ENCODE measurements at regions not wholly inside any gene's neighbourhood (a gene's known extent, or its start where the extent isn't known, plus 50 kb on each side); places are given as distances from the start of the nearest gene placed in this dataset.
"Not testable (repeated sequence)": the region's sequence is repeated elsewhere in the genome, so short reads cannot be mapped to it uniquely, and the experiment has no call there.

- H3K36me3 Mint-ChIP-seq (ENCODE audit: low read depth); H3K9me3 Mint-ChIP-seq; H3K27me3 Mint-ChIP-seq; intact Hi-C loops (cut with micrococcal nuclease); H3K4me3 Mint-ChIP-seq; H3K4me1 Mint-ChIP-seq; H3K27ac Mint-ChIP-seq; ATAC-seq (ENCODE audit: low read depth); DNase-seq; POLR2A ChIA-PET; CTCF ChIA-PET: not testable (repeated sequence)
Measured at GRCh38 chr1:228796945-228797344, 61.7 kb downstream of the RHOU start.

GRCh38 chr1:228798035-228798434, 62.8 kb downstream of the RHOU start:
- Mint-ChIP-seq H3K27ac (no peak overlapping the region), H3K27me3 (no peaks in the 10 kb centered on the region), H3K9me3 (peaks cover 9% of the 10 kb centered on the region), H3K4me3 (no peak overlapping the region), H3K36me3 (ENCODE audit: low read depth) (no peaks in the 10 kb centered on the region), H3K4me1 (no peaks in the 10 kb centered on the region)
- CTCF ChIA-PET: no interaction called here
- no peak for DNase-seq
- no peak for ATAC-seq (ENCODE audit: low read depth)
- TF ChIP-seq CTCF (IDR thresholded peaks at IDR 0.05): no peak
- POLR2A ChIA-PET: no interaction called here
- intact Hi-C loops (cut with micrococcal nuclease): no loop called here

GRCh38 chr1:228798548-228798947, 63.3 kb downstream of the RHOU start:
- no peak for TF ChIP-seq CTCF (IDR thresholded peaks at IDR 0.05)
- DNase-seq (no peak), ATAC-seq (ENCODE audit: low read depth) (no peak)
- Mint-ChIP-seq H3K27ac (no peak overlapping the region), H3K27me3 (no peaks in the 10 kb centered on the region), H3K9me3 (peaks cover 9% of the 10 kb centered on the region), H3K4me1 (no peaks in the 10 kb centered on the region), H3K36me3 (ENCODE audit: low read depth) (no peaks in the 10 kb centered on the region), H3K4me3 (no peak overlapping the region)
- ChIA-PET POLR2A (no interaction called here), CTCF (no interaction called here)
- intact Hi-C loops (cut with micrococcal nuclease): no loop called here

- Mint-ChIP-seq H3K4me1 (peaks cover 1% of the 10 kb centered on the region), H3K9me3 (peaks cover 9% of the 10 kb centered on the region), H3K4me3 (no peak overlapping the region), H3K27me3 (no peaks in the 10 kb centered on the region), H3K27ac (no peak overlapping the region), H3K36me3 (ENCODE audit: low read depth) (no peaks in the 10 kb centered on the region)
- CTCF ChIA-PET: no interaction called here
- POLR2A ChIA-PET: no interaction called here
- DNase-seq (no peak), ATAC-seq (ENCODE audit: low read depth) (no peak)
- TF ChIP-seq CTCF (IDR thresholded peaks at IDR 0.05): no peak
- intact Hi-C loops (cut with micrococcal nuclease): no loop called here
Measured at GRCh38 chr1:228799924-228800323, 64.6 kb downstream of the RHOU start.

GRCh38 chr1:228801068-228801467, 65.8 kb downstream of the RHOU start:
- intact Hi-C loops (cut with micrococcal nuclease): no loop called here
- ATAC-seq (ENCODE audit: low read depth): no peak
- no peak overlapping the region for H3K27ac Mint-ChIP-seq
- ChIA-PET POLR2A (no interaction called here), CTCF (no interaction called here)
- TF ChIP-seq CTCF (IDR thresholded peaks at IDR 0.05): no peak
- peaks cover 9% of the 10 kb centered on the region for H3K9me3 Mint-ChIP-seq
- peaks cover 2% of the 10 kb centered on the region for H3K4me1 Mint-ChIP-seq
- peaks cover 7% of the 10 kb centered on the region for H3K27me3 Mint-ChIP-seq
- no peaks in the 10 kb centered on the region for H3K36me3 Mint-ChIP-seq (ENCODE audit: low read depth)
- no peak for DNase-seq
- no peak overlapping the region for H3K4me3 Mint-ChIP-seq

All from activated B cell treated with CpG ODN at 0.5 μM for 24 hours (primary cell).